B cell (primary cell): ENCODE measurements at regions not wholly inside any gene's neighbourhood (a gene's known extent, or its start where the extent isn't known, plus 50 kb on each side); places are given as distances from the start of the nearest gene placed in this dataset.

Source experiments
- ATAC-seq: fragments of 200-7000 bp; cut with Tn5 transposase; one replicate; pipeline ENCODE4 v1.10.0; 2021; ENCODE audit warnings: low read depth, mild to moderate bottlenecking, moderate number of reproducible peaks, moderate library complexity
- CTCF ChIA-PET: fragments of 350-600 bp; sonication (Branson Sonifier 250); formaldehyde crosslinking; loops from one replicate; lab custom pipeline; 2021; ENCODE audit warnings: antibody characterized with exemption, inconsistent platforms; lab: Charles Lee
- POLR2A ChIA-PET: fragments of 350-600 bp; sonication (Branson Sonifier 250); formaldehyde crosslinking; loops from one replicate; lab custom pipeline; 2021; ENCODE audit warnings: antibody characterized with exemption; lab: Charles Lee
- DNase-seq: peaks from one replicate; pipeline ENCODE4 v3.0.0; 2013
- H2AFZ ChIP-seq: 2 replicates; pipeline ENCODE4 v1.6.1; 2012; ENCODE audit warnings: mild to moderate bottlenecking, low read depth, low read length; ENCODE audit not compliant: insufficient read depth, poor library complexity, severe bottlenecking
- H3K27ac ChIP-seq, 2 donors: 1 replicate in 1 of 2; 2 replicates in 1 of 2; pipeline ENCODE4 v1.5.1; 2012 to 2013; ENCODE audit warnings: low read length in 2 of 2, mild to moderate bottlenecking in 2 of 2, moderate library complexity in 1 of 2
- H3K27me3 ChIP-seq, 4 experiments: fragments of 200-600 bp in 1 of 4; sonication (generic) in 1 of 4; replicated peaks in 1 of 4; 1 replicate in 2 of 4; 2 replicates in 2 of 4; pipeline versions ENCODE4 v1.6.1 to v1.7.0; 2013 to 2016; ENCODE audit warnings: low read length in 3 of 4, mild to moderate bottlenecking in 2 of 4, mixed read lengths in 1 of 4, moderate library complexity in 1 of 4; ENCODE audit not compliant: insufficient read depth in 4 of 4, control insufficient read depth in 3 of 4; ENCODE audit errors: control extremely low read depth in 1 of 4
- H3K36me3 ChIP-seq, 2 experiments: replicated peaks in 1 of 2; 1 replicate in 1 of 2; 2 replicates in 1 of 2; pipeline versions ENCODE4 v1.6.1 to v1.7.1; 2013; ENCODE audit warnings: low read length in 1 of 2; ENCODE audit not compliant: insufficient read depth in 2 of 2, control insufficient read depth in 1 of 2; ENCODE audit errors: control extremely low read depth in 1 of 2, extremely low read depth in 1 of 2
- H3K4me1 ChIP-seq, 2 donors: fragments of 200-600 bp in 1 of 2; sonication (generic) in 1 of 2; 1 replicate in 1 of 2; 2 replicates in 1 of 2; pipeline versions ENCODE4 v1.5.1 to v1.6.1; 2013 to 2017; ENCODE audit warnings: low read length in 2 of 2; ENCODE audit not compliant: control insufficient read depth in 2 of 2, insufficient read depth in 2 of 2
- H3K4me2 ChIP-seq: replicated peaks from 2 replicates; pipeline ENCODE3; 2012; ENCODE audit warnings: mild to moderate bottlenecking, low read depth, low read length; ENCODE audit not compliant: poor library complexity, severe bottlenecking
- H3K4me3 ChIP-seq, 5 experiments: fragments of 200-600 bp in 1 of 5; sonication (generic) in 1 of 5; 1 replicate in 3 of 5; 2 replicates in 2 of 5; pipeline versions ENCODE4 v1.5.1 to v1.7.0; 2011 to 2016; ENCODE audit warnings: low read length in 4 of 5, mild to moderate bottlenecking in 4 of 5, low read depth in 2 of 5, control low read depth in 1 of 5, moderate library complexity in 1 of 5; ENCODE audit not compliant: insufficient read depth in 1 of 5; ENCODE audit errors: control extremely low read depth in 1 of 5, extremely low read depth in 1 of 5
- H3K79me2 ChIP-seq: fragments of 200-600 bp; sonication (generic); one replicate; pipeline ENCODE4 v1.6.0; 2016; ENCODE audit warnings: low read length; ENCODE audit not compliant: control insufficient read depth, insufficient read depth
- H3K9ac ChIP-seq: fragments of 200-600 bp; sonication (generic); 2 replicates; pipeline ENCODE4 v1.6.1; 2017; ENCODE audit warnings: mild to moderate bottlenecking, low read length, moderate library complexity
- H3K9me3 ChIP-seq, 3 donors: one replicate each; pipeline versions ENCODE4 v1.6.1 to v1.7.1; 2013; ENCODE audit warnings: low read length in 2 of 3; ENCODE audit not compliant: control insufficient read depth in 2 of 3, insufficient read depth in 1 of 3; ENCODE audit errors: control extremely low read depth in 1 of 3
- H4K20me1 ChIP-seq: 2 replicates; pipeline ENCODE4 v1.6.0; 2012; ENCODE audit warnings: mild to moderate bottlenecking, low read length; ENCODE audit not compliant: insufficient read depth, control insufficient read depth, poor library complexity, severe bottlenecking
- H3K27ac Mint-ChIP-seq: one replicate; pipeline ENCODE4 v1.8.0; 2021; ENCODE audit warnings: mixed read lengths
- H3K27me3 Mint-ChIP-seq: one replicate; pipeline ENCODE4 v1.8.0; 2021; ENCODE audit warnings: mixed read lengths
- H3K4me1 Mint-ChIP-seq: one replicate; pipeline ENCODE4 v1.8.0; 2021; ENCODE audit warnings: mixed read lengths
- H3K4me3 Mint-ChIP-seq: one replicate; pipeline ENCODE4 v1.8.0; 2021; ENCODE audit warnings: mixed read lengths
- H3K9me3 Mint-ChIP-seq: one replicate; pipeline ENCODE4 v1.8.0; 2022; ENCODE audit warnings: mixed read lengths; ENCODE audit not compliant: insufficient read depth
- EZH2 ChIP-seq: IDR thresholded peaks from 2 replicates; pipeline ENCODE4 v1.6.1; 2012; ENCODE audit warnings: borderline replicate concordance, low read depth, mild to moderate bottlenecking, moderate library complexity, low read length; ENCODE audit not compliant: insufficient read depth, poor library complexity, severe bottlenecking
- WGBS: methylation state at CpG from one replicate; pipeline ENCODE4 v1.1.5; 2013; ENCODE audit warnings: missing lambda C conversion rate; ENCODE audit not compliant: insufficient coverage; 5-methylcytosine and 5-hydroxymethylcytosine counted together
- intact Hi-C: fragments of 100-400 bp; cut with micrococcal nuclease; formaldehyde crosslinking; loops from one replicate; pipeline ENCODE4 v1.10.0; 2022
- TF ChIP-seq, protein P1 (sequence below): fragments of 200-600 bp; IDR thresholded peaks from one replicate; pipeline ENCODE4 v1.8.0; 2022; ENCODE audit warnings: antibody characterized with exemption, mild to moderate bottlenecking

DNA sequence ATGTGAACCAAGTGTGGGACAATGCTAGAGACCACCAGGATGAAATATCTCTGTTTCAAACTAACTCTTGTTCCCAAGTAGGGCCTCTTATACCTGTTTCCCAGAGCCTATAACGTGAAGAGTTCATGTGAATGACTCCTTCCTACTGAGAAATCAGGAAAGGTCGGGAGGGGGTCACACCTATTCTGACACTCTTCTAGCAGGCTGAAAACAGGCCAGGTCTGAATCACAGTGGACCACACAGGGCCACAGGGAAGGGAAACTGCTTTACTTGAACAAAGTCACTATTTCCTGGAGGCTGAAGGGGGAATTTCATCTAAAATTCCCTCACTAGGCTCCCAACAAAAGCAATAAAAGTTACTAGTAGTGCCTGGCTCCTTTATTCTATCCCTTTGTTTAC is 88.4 kb upstream of the BMP2 start:
- 92% methylated on average over 2 of the region's 2 CpGs for WGBS
- intact Hi-C loops = no loop called here

GRCh38 chr20:6678101-6678500 is 89.4 kb upstream of the BMP2 start:
- Histone ChIP-seq H3K27me3 (no peaks in the 10 kb centered on the region), H3K27ac (no peak overlapping the region), H4K20me1 (no peaks in the 10 kb centered on the region), H3K4me2 (no peak overlapping the region), H3K4me3 (no peak overlapping the region), H3K9me3 (no peaks in the 10 kb centered on the region), H3K79me2 (no peaks in the 10 kb centered on the region), H3K36me3 (no peaks in the 10 kb centered on the region), H2AFZ (no peak overlapping the region), H3K9ac (no peak overlapping the region), H3K4me1 (no peaks in the 10 kb centered on the region)
- ChIA-PET POLR2A (no interaction called here), CTCF (no interaction called here)
- Mint-ChIP-seq H3K27ac (no peak overlapping the region), H3K9me3 (no peaks in the 10 kb centered on the region), H3K4me1 (no peaks in the 10 kb centered on the region), H3K27me3 (no peaks in the 10 kb centered on the region), H3K4me3 (no peak overlapping the region)
- TF ChIP-seq, protein P1, sequence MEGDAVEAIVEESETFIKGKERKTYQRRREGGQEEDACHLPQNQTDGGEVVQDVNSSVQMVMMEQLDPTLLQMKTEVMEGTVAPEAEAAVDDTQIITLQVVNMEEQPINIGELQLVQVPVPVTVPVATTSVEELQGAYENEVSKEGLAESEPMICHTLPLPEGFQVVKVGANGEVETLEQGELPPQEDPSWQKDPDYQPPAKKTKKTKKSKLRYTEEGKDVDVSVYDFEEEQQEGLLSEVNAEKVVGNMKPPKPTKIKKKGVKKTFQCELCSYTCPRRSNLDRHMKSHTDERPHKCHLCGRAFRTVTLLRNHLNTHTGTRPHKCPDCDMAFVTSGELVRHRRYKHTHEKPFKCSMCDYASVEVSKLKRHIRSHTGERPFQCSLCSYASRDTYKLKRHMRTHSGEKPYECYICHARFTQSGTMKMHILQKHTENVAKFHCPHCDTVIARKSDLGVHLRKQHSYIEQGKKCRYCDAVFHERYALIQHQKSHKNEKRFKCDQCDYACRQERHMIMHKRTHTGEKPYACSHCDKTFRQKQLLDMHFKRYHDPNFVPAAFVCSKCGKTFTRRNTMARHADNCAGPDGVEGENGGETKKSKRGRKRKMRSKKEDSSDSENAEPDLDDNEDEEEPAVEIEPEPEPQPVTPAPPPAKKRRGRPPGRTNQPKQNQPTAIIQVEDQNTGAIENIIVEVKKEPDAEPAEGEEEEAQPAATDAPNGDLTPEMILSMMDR = no peak
- TF ChIP-seq EZH2 = no peak
- intact Hi-C loops = no loop called here
- no peak for ATAC-seq
- no peak for DNase-seq
- no CpG with 5 or more reads among the region's 1 CpG for WGBS

More for the DNA sequence above, 88.4 kb upstream of the BMP2 start:
- ATAC-seq (no peak), DNase-seq (no peak)
- H3K4me1 Mint-ChIP-seq = no peaks in the 10 kb centered on the region
- H3K27ac Mint-ChIP-seq = no peak overlapping the region
- no peaks in the 10 kb centered on the region for H3K27me3 Mint-ChIP-seq
- no peaks in the 10 kb centered on the region for H3K79me2 ChIP-seq
- no peaks in the 10 kb centered on the region for H3K4me1 ChIP-seq
- no peak overlapping the region for H2AFZ ChIP-seq
- H3K36me3 ChIP-seq = no peaks in the 10 kb centered on the region
- H3K27ac ChIP-seq = no peak overlapping the region
- ChIA-PET CTCF (no interaction called here), POLR2A (no interaction called here)
- H3K4me3 ChIP-seq = no peak overlapping the region
- H3K27me3 ChIP-seq = no peaks in the 10 kb centered on the region
- H4K20me1 ChIP-seq = no peaks in the 10 kb centered on the region
- no peak overlapping the region for H3K4me2 ChIP-seq
- H3K9ac ChIP-seq = no peak overlapping the region
- no peak overlapping the region for H3K4me3 Mint-ChIP-seq
- no peak for TF ChIP-seq EZH2
- TF ChIP-seq, protein P1 = no peak
- no peaks in the 10 kb centered on the region for H3K9me3 Mint-ChIP-seq
- H3K9me3 ChIP-seq = no peaks in the 10 kb centered on the region
